HK-2 (cell line): ENCODE measurements at regions not wholly inside any gene's neighbourhood (a gene's known extent, or its start where the extent isn't known, plus 50 kb on each side); places are given as distances from the start of the nearest gene placed in this dataset.
"Not testable (repeated sequence)": the region's sequence is repeated elsewhere in the genome, so short reads cannot be mapped to it uniquely, and the experiment has no call there.

Source experiments
- DNase-seq: peaks from one replicate; pipeline ENCODE4 v3.0.0-alpha.2; 2018; ENCODE audit not compliant: unreplicated experiment

DNA sequence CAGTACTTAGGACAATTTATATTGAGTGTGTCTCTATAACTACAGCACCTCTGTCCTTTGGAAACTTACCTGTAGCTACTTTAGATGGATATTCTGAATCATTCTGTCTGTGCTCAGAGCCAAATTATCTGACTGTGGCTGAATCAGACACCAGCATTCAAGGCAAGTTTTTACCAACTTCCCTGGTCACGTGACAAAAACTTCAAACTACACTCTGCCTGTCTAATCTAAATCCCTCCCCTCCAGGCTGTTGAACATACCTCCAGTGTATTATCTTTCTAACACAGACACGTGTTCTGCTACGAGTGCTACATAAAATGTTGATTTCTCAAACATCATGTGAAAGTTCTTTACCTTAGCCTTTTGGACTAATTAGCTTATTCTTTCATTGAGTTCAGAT, 641.2 kb upstream of the CPEB2 start:
- DNase-seq: no peak

DNA sequence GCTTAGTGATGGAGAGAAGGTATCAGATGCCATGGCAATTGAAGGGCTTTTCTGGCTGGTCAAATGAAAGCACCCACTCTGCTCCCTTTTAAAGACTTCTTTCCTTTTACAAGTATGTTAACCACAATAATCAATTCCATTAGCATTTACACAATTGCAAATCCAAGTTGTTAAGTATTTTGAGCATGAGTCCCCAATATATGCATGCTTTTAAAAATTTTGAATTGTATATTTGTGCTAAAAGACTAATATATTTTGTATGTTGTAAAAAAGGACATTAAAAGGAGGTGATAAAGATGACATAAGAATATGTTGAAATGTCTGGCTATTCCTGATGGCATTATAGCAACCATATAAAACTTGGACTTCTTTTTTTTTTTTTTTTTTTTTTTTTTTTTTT, 639.9 kb upstream of the CPEB2 start:
- no peak for DNase-seq

DNA sequence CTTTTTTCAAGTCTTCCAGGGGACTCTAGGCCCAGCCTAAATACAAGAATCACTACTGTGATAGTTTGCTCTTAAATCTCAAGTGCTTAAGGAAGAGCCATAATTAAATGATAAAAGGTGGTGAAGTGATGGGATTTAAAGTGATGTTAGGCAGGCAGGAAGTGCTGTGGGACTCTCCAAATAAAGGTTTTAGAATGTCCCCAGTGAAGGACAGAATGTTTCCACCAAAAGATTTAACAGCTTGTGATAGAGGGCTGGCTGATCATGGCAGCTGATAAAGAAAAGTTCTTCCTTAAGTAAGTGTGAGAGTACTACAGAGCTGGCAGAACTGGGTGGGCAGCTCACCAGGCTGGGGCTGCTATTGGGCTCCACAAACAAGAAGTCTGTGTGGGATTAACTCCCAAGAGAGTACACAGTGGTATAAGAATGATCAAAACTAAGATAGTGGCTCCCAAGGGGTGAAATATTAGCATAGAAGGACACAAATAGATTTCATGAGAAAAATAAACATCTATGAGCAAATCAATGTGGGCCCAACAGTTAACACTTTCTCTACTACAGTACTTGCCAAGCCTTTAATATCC, 637.2 kb upstream of the CPEB2 start:
- DNase-seq: no peak

DNA sequence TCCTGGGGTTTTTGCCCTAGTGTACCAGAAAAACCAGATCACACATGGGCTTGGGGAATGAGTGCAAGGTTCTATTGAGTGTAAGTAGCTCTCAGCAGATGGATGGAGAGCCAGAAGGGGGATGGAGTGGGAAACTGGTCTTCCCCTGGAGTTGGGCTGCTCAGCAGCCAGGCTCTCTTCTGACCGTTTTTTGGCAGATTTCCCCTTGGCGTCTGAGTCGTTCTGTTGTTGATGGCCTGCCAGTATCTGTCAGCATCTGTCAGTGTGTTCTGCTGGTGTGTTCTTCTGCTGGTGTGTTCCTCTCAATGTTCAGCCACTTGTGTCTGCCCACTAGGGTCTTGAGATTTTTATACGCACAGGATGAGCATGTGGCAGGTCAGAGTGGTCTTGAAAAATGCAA, 633.9 kb upstream of the CPEB2 start:
- no peak for DNase-seq

DNA sequence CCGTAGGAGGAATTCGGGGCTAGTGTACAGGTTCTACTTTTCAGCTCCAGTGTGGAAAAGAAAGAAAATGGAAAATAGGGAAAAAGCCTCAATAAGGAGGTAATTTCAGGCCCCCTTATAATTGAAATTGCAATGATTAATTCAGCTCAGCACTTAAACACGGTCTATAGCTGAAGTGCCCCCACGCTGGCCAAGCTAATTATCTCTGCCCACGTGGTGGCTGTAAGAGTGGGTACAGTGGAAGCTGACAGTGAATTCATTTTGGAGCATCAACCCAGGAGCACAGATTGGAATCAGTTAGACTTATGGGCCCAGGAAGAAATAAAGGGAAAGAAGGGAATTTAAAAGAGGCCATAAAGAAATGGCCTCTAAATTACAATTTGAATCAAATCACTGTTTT, 631.1 kb upstream of the CPEB2 start:
- no peak for DNase-seq

DNA sequence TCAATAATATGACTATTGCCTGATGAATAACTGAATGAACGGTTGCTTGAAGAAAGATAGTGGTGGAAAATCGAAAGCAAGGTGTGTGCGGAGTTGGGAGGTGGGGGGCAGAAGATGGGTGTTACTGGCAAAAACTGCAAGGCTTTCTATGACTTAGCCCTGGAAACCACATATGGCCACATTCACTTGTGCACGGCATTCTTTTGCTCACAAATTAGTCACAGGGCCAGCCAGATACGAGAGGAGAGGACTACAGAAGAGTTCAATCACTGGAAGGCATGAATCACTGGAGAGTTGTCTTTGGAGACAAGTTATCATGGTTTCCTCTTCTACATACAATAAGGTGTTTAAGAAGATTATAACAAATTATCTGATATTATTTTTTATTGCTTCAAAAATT, 626.5 kb upstream of the CPEB2 start:
- peak; percentile 3 for DNase-seq

DNA sequence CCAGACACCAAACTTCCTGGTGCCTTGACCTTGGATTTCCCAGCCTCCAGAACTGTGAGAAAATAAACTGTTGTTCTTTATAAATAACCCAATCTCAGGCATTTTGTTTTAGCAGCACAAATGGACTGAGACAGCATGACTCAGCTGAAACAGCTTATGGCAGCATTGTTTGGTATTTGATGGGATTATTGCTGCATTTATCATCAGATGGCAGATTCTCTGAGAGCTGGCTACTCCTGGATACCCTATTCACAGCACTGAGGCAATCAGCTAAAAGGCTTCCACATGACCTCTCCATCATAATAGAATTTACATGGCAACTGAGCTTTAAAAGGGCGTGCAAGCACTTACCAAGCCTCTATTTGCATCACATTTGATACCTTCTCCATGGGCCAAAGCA, 623.1 kb upstream of the CPEB2 start:
- no peak for DNase-seq

DNA sequence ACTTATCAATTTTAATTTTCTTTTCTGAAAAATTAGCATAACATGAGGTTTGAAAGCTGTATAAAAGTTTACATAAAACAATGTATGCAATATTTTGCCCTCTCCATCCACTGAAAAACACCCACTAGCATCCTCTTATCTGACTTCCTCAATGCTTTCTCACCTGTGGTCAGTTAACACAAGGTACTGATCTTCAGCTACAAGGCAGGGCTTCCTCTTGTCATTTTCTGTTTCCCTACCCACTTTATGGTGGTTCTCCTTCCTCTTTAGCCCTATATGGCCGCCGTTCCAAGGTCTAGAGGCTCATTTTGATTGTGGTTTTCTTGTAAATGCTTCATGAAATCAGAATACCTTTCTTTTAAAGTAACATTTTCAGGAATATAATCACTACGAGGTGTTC, 618.6 kb upstream of the CPEB2 start:
- DNase-seq: no peak

DNA sequence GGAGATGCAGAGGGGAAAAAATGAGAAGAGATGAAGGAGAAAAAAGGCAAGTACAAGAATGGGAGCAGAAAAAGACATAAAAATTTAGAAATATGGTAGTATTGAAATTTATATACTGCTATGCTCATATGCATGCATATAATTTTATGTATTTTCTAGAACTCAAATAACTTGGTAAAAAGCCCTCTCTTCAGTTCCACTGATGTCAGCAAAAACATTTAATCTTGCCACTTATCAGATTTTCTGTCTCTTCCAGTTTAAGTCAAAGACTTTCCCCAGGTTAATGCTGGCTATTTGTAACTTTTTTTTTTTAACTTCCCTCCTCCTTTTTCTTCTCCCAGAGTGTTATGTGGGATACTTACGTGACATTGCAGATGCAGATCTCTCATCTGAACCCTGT, 617.5 kb upstream of the CPEB2 start:
- DNase-seq: no peak

DNA sequence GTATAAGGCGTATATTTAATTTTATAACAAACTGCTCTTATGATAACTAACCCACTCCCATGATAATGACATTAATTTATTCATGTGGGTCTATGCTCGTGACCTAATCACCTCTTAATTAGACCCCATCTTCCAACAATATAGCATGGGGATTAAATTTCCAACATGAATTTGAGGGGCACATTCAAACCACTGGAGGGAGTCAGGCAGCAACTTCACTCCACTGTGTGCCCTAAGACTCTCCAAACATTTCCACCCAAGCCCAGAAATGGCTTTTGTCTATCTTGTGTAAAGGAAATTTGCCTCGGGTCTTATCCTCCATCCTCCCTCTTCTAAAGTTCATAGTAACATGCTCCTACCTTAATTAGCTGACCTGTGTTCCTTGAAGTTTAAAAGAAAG, 616.1 kb upstream of the CPEB2 start:
- no peak for DNase-seq

DNA sequence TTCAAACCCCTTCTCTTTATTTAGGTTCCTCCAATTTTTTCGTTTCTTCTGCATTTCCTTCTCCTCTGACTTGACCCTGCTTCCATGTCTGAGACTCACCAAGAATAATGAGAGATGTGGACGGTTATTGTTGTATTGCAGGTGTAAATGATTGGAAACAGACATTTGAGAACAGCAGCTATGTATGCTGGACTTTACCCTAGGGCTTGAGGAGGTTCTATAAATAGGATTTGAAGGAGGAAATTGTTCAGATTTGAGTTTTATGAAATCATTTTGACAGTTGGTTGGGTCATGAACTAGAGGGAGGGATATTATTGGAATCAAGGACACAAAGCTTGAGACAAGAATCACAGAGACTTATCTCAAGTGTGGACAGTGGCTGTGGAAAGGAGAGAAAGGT, 614.6 kb upstream of the CPEB2 start:
- no peak for DNase-seq

DNA sequence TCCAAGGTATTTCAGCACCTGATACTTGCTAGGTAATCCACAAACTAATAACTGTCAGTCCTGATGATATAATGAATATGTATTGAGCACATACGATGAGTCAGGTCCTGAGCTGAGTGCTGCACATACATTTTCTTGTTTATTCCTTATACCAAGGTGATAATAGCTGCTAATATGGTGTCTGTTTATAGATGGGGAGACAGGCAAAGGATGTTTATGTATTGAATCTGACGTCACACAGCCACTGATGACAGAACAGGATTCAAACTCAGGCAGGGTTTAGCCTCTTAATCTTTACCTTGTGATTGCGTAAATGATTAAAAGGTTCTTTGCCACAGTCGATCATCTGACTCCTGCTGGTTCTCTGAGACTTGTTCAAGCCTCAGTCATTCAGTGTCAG, 609.9 kb upstream of the CPEB2 start:
- no peak for DNase-seq

DNA sequence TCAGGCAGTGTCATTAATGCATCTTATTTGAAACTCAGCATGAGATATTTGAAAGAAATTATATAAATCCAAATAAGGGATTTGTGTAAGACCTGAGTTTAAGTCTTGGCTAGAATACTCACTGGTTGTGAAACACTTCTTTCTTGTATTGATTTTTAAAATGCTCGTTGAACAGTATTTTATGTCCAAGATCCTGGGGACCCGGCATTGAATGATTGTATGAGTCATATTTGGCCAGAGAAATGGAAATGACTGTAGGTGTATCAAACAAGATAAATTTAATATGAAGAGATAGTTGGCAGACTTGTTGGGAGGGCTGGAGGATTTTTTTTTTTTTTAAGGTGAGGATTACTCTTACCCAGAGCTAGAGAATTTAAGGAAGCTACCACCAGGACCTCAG, 606.1 kb upstream of the CPEB2 start:
- DNase-seq: no peak

DNA sequence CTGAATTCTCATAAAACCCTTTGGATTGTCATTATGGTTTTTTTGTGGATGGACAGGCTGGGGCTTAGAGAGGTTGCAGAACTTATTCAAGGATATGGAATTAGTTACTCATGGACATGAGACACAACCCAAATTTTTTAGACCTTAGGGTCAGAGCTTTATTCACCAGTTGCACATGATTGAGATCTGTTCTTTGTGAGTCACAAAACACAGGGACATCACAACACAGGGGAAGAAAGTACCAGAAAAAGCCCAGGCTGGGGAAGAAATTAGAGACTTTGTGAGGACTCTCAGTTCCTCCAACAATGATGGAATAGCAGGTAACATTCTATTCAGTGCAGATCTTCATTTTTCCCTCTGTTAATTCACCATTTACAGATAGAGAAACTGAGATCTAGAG, 602.4 kb upstream of the CPEB2 start:
- DNase-seq: no peak

DNA sequence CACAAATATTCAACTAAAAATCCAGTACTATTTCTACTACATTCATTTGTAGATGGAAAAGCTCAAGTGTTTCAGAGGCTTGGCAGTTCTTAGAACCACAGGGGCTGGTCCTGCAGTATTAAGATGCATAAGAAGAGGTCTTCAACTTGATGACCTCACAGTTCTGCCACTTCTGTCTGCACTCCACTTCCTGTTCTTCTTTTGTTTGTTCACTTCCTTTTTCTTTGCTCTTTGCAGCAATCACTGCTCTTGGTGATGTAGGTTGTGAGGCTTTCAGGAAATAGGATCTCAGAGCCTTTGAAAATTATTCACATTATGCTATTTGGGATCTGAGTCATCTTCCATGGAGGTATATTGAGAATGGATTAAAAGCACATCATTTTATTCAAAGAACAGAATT, 602.0 kb upstream of the CPEB2 start:
- DNase-seq: no peak

DNA sequence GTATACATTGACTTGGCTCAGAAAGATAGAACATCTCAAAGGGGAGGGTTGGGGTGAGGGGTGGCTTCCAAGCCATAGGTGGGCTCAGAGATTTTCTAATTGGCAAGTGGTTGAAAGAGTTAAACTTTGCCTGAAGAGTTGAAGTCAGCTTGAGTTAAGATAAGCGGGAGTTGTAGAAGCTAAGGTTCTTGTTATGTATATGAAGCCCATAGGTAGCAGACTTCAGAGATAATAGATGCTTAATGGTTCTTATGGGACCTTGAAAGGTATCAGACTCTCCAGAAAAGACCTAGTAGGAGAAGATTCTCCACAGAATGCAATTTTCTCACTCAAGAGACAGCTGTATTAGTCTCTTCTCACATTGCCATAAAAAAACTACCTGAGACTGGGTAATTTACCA, 599.1 kb upstream of the CPEB2 start:
- DNase-seq: no peak

DNA sequence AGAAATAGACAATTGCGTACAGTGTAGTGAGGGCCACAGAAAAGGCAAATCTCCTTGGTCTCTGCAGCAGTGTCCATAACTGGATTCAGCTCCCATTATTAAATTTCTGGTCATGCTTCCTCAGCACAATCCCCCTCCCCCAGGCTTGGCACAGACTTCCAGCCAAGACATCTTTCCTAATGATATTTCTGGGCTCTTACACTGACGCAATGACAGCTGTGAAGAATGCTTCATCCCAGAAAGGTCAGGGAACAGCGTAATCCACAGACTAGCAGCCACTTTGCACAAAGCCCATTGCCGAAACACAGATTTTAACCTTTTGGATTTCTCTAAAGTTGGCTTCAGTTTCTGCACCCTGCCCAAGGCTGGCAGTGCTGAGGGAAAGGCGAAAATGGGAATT, 597.6 kb upstream of the CPEB2 start:
- DNase-seq: no peak

DNA sequence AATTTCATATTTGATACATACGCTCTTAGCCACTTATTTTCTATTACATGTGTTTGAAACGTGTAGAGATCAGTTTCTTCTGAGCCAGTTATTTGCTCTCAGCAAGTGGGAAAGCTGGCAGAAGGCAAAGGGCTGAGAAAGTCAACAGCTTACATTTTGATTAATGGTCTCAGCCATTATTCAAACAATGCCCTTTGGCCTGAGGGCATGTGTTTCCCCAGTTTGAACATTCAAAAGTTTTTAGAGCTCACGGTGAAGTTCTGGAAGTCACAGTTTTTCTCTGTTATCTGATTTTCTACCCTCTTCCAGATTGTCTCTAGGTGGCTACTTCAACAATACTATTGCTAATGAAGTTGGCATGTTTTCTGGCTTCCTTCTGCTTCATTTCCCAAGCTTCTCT, 591.8 kb upstream of the CPEB2 start:
- no peak for DNase-seq

DNA sequence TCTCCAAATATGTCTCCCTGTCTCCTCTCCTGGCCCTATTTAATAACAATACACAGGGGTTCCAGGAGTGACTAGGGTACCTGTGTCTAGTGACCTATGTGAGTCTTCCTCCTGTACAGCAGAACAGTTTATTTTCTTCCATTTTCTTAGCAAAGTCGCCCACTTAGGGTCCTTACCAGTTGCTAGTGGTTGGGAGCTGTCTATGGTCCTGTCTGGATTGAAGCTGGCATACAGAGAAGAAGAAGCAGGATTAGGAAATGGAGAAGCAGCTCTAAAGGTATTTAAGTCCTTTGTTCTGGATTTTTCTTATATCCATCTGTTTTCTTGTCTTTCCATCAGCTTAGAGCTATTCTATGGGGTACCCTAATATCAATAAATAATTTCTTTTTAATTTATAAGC, 587.1 kb upstream of the CPEB2 start:
- no peak for DNase-seq

DNA sequence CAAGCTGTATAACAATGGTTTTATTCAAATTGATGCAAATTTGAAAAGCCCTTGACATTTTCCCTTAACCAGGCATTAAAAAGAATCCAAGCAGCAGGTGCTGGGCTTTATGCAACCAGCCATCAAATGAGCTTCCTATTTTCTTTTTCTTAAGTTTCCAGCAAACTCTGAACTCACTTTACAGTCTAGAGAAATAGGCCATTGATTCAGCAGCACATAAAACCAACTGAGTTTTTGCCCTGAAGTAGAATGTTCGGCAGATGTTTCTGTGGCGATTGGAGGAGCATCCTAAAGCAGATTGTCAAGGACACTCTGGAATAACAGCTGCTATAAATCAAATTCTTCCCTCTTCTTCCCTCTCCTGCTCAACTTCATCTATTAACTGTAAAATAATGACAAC, 582.8 kb upstream of the CPEB2 start:
- no peak for DNase-seq

DNA sequence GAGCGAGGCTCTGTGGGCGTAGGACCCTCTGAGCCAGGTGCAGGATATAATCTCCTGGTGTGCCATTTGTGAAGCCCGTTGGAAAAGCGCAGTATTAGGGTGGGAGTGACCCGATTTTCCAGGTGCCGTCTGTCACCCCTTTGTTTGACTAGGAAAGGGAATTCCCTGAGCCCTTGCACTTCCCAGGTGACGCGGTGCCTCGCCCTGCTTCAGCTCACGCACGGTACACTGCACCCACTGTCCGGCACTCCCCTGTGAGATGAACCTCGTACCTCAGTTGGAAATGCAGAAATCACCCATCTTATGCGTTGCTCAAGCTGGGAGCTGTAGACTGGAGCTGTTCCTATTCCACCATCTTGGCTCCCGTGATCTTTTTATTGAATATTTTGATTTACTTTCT, 576.0 kb upstream of the CPEB2 start:
- DNase-seq: not testable (repeated sequence)

DNA sequence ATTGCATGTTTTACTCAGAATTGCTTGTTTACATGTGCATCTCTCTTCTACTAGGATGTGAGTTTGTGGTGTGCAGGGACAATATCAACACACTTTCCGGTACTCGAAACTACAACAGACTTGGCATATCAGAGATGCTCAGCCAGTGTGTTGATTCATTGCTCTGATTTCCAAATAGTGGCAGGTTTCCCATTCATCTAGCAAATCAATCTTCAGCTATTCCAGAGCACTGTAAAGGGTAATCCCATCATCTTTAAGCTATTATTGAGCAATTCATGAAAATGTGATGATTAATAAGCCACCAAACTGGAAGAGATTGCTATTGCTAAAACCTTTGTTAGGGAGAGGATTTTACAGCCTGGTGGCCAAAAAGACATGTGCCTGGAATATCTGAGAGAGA, 574.2 kb upstream of the CPEB2 start:
- no peak for DNase-seq

DNA sequence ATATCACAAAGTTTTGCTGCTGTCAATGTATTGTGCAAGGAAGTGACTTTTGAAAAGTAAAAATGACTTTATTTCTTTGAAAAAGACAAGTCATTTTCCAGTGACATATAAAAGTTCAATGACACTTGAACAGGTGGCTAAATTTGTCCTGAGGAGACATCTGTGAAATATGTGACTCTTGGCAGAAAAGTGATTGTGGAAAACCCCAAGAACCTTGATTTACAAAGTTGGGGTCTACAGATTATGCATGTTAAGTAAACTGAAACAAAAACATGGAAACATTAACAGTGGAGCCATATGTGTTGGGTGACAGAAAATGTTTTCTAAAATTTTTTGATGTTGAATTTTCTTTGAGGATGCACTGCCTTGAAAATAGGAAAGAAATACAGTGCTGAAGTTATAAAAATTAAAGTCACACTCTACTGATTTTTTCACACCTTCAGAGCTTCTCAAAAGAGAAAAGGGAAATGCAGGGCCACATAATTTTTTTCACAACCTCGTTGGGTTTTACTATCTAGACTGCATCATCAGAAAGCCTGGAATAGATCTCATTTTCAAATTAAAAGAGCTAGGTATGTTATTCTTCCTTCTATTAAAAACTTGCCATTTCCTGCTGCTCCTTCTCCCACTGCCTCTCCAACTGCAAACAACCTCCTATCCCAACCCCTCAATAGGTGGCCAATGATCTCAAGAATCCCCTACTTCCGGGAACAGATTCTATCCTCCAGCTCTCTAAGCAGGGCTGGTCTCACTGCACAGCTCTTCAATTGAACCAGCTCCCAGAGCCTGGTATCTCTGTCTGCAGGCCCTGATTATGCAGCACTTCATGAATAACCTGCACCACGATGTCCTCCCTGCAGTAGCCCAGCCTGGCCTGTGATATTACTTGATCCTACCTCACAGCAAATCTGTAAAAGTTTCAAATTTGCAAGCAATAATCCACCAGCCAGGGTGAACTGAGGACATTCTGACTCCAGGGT, 570.8 kb upstream of the CPEB2 start:
- no peak for DNase-seq

DNA sequence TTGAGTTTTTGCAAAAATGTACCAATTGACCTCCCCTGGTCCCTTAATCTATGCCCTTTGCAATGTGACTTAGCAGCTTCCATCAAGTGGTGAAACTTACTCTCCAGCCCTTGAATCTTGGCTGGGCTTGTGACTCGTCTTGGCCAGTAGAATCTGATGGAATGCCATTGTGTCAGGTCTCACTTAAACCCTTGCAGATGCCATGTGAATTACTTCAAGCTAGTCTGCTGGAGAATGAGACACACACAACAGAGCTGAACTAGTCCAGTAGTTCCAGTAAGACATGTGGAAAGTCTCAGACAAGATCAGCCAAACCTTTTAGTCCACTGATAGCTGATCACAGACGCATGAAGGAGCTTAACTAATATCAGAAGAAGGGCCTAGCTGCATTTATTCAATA, 567.8 kb upstream of the CPEB2 start:
- no peak for DNase-seq
